ENCODE measurements at regions not wholly inside any gene's neighbourhood (a gene's known extent, or its start where the extent isn't known, plus 50 kb on each side); places are given as distances from the start of the nearest gene placed in this dataset.

GRCh38 chr3:151584566-151584965 lies 123.7 kb upstream of the IGSF10 start:
- no peaks in the 10 kb centered on the region for H3K79me1 ChIP-seq (ENCODE audit: low read depth, low read length)
- no peak overlapping the region for H2AK5ac ChIP-seq (ENCODE audit: low read depth, low read length)
- no peak overlapping the region for H2BK20ac ChIP-seq (ENCODE audit: low read length)
- peaks cover 0 to 6% of the 10 kb centered on the region in 2 experiments; a peak in 2 of 4 replicates for H3K9me3 ChIP-seq (ENCODE audit: insufficient read depth in 2 of 2, low read depth in 1 of 2, low read length in 1 of 2)
- no peak overlapping the region for H2BK15ac ChIP-seq (ENCODE audit: low read length)
- H3K27me3 ChIP-seq (replicated peaks in 1 of 4; ENCODE audit: control insufficient read depth in 3 of 4, extremely low read depth in 1 of 4, insufficient read depth in 3 of 4, low read length in 3 of 4): no peaks in the 10 kb centered on the region
- no peaks in the 10 kb centered on the region for H4K20me1 ChIP-seq (replicated peaks in 1 of 2; ENCODE audit: control insufficient read depth in 1 of 2, insufficient read depth in 2 of 2, low read length in 2 of 2)
- H3K9ac ChIP-seq (replicated peaks in 1 of 4; ENCODE audit: extremely low read depth in 1 of 4, low read depth in 3 of 4, low read length in 3 of 4): no peak overlapping the region
- H3K23me2 ChIP-seq (ENCODE audit: low read depth, low read length): no peaks in the 10 kb centered on the region
- H2AFZ ChIP-seq (ENCODE audit: low read length): peak overlapping the region; percentile 23; the same call in 1 of the 2 replicates
- no peaks in the 10 kb centered on the region for H3K79me2 ChIP-seq (ENCODE audit: control insufficient read depth in 1 of 2, insufficient read depth in 2 of 2, low read length in 2 of 2)
- DNase-seq (ENCODE audit: low read depth in 1 of 2, low spot score in 2 of 2): no peak
- no peak overlapping the region for H3K4me3 ChIP-seq (ENCODE audit: extremely low read depth in 1 of 4, insufficient read depth in 2 of 4, low read depth in 3 of 4, low read length in 4 of 4)
- TF ChIP-seq SIN3A (conservative IDR thresholded peaks at IDR 0.05 in 1 of 2, IDR thresholded peaks at IDR 0.05 in 1 of 2; ENCODE audit: low read depth in 1 of 2, low read length in 2 of 2) (no peak), ATF2 (IDR thresholded peaks at IDR 0.05; ENCODE audit: low read length) (no peak), SP2 (IDR thresholded peaks at IDR 0.05; ENCODE audit: low read length) (no peak), PHF8 (conservative IDR thresholded peaks at IDR 0.05; ENCODE audit: low read depth, low read length) (no peak), GTF2F1 (IDR thresholded peaks at IDR 0.05; ENCODE audit: borderline replicate concordance, low read depth, low read length) (no peak), SIX5 (IDR thresholded peaks at IDR 0.05; ENCODE audit: low read depth, low read length) (no peak), MAX (IDR thresholded peaks at IDR 0.05) (no peak), HDAC2 (IDR thresholded peaks at IDR 0.05; ENCODE audit: borderline replicate concordance in 1 of 2, low read depth in 2 of 2, low read length in 2 of 2) (no peak), EZH2 (IDR thresholded peaks at IDR 0.05; ENCODE audit: low read depth, low read length, severe bottlenecking) (no peak)
- no peak overlapping the region for H3K27ac ChIP-seq (ENCODE audit: low read depth, low read length)
- no peak overlapping the region for H2BK12ac ChIP-seq (ENCODE audit: low read depth, low read length)
- H4K91ac ChIP-seq (replicated peaks; ENCODE audit: insufficient read length, low read length): no peak overlapping the region
- H3K4ac ChIP-seq (replicated peaks; ENCODE audit: insufficient read length, low read depth, low read length): no peak overlapping the region
- no peak overlapping the region for H3K23ac ChIP-seq (ENCODE audit: insufficient read length)
- CTCF ChIA-PET (ENCODE audit: partially characterized antibody): interaction anchor here (1.0 kb wide), 1 partner anchor 147 kb away, joined by 3 read pairs; no protein-coding TSS in a partner anchor
- no peak overlapping the region for H2BK120ac ChIP-seq (replicated peaks; ENCODE audit: low read depth, low read length)
- H3K4me1 ChIP-seq (replicated peaks in 1 of 4; ENCODE audit: control insufficient read depth in 3 of 4, insufficient read depth in 4 of 4, low read length in 3 of 4): peaks cover 0 to 3% (median 1%) of the 10 kb centered on the region in 4 experiments; a peak in 3 of 7 replicates
- H3K36me3 ChIP-seq (ENCODE audit: control insufficient read depth in 2 of 4, insufficient read depth in 4 of 4, low read length in 3 of 4): no peaks in the 10 kb centered on the region; a peak in 1 of 8 replicates
- H2BK5ac ChIP-seq (ENCODE audit: low read depth, low read length): no peak overlapping the region
- H3K4me2 ChIP-seq (ENCODE audit: insufficient read depth in 1 of 2, low read depth in 2 of 2, low read length in 2 of 2): no peak overlapping the region
- no peak overlapping the region for H4K8ac ChIP-seq (ENCODE audit: extremely low read depth, insufficient read depth, low read length)
- no peak overlapping the region for H3K14ac ChIP-seq (ENCODE audit: insufficient read length)
- POLR2A ChIA-PET (ENCODE audit: partially characterized antibody): no interaction called here
- no peak overlapping the region for H3K56ac ChIP-seq (replicated peaks; ENCODE audit: insufficient read length, low read depth, low read length)
- FAIRE-seq: no peak
- H3K18ac ChIP-seq (ENCODE audit: extremely low read depth, low read length): no peak overlapping the region
- H4K5ac ChIP-seq (ENCODE audit: insufficient read length, low read depth, low read length): no peak overlapping the region
- WGBS, 2 experiments (ENCODE audit: extremely low coverage in 1 of 2, insufficient coverage in 1 of 2, insufficient read length in 1 of 2, insufficient replicate concordance in 2 of 2, low coverage in 1 of 2, low lambda C conversion rate in 2 of 2, missing lambda C conversion rate in 1 of 2): 74% methylated on average over 2 of the region's 2 CpGs; no CpG with 5 or more reads in 1 of the 2 experiments
